ENCODE measurements at regions not wholly inside any gene's neighbourhood (a gene's known extent, or its start where the extent isn't known, plus 50 kb on each side); places are given as distances from the start of the nearest gene placed in this dataset.

DNA sequence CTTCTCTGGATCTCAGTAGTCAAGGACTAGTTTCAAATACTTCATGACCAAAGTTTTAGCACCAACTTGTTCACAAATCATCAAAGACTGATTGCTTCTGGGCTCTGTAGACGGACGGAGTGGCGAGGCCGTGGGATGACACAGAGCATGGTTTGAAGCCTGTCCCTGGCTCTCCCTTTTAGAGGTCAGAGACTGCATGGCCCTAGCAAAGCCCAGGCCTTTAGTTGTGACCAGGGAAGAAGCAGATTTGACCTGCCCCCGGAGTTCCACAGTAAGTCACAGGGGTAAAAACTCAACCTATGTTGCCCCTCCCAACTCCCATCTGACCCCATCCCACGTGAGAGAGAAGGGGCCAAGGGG lies 90.4 kb downstream of the SYNE3 start:
- TF ChIP-seq ZNF8 (CRISPR knock-in tag; IDR thresholded peaks at IDR 0.05), result no peak
- ATAC-seq, result no peak

DNA sequence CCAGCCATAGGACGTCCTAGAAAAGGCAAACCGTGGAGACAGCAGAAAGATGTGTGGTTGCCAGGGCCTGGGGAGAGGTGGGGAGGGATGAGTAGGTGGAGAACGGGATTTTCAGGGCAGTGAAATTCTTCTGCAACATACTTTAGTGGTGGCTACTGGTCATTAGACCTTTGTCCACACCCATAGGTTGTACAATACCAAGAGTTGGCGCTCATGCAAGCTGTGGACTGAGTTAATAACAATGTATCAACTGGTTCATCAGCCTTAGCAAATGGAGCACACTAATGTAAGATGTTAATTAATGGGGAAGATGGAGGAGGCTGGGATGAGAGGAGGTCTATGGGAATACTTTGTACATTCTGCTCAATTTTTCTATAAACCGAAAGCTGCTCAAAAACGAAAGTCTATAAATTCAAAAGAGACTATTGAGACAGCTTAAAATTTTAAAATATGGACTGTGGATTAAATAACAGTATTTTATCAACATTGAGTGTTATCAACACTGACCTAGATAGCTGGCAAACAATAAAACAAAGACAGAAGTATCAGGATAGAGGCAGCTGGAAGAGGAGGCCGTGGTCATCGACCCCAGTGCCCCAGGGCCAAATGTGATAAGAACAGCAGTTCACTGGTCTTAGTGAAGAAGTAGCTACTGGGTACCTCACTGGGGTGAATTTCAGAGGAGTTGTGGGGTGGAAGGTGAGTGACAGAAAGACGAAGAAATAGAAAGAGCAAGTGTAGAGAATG lies 90.9 kb downstream of the SYNE3 start:
- TF ChIP-seq ZNF565 (CRISPR knock-in tag; conservative IDR thresholded peaks at IDR 0.05; ENCODE audit: low read depth), result no peak
- no peak for TF ChIP-seq ZFP30 (CRISPR knock-in tag; IDR thresholded peaks at IDR 0.05)
- TF ChIP-seq, protein P1, sequence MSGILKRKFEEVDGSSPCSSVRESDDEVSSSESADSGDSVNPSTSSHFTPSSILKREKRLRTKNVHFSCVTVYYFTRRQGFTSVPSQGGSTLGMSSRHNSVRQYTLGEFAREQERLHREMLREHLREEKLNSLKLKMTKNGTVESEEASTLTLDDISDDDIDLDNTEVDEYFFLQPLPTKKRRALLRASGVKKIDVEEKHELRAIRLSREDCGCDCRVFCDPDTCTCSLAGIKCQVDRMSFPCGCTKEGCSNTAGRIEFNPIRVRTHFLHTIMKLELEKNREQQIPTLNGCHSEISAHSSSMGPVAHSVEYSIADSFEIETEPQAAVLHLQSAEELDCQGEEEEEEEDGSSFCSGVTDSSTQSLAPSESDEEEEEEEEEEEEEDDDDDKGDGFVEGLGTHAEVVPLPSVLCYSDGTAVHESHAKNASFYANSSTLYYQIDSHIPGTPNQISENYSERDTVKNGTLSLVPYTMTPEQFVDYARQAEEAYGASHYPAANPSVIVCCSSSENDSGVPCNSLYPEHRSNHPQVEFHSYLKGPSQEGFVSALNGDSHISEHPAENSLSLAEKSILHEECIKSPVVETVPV (CRISPR knock-in tag; IDR thresholded peaks at IDR 0.05), result no peak
- TF ChIP-seq, protein P2, sequence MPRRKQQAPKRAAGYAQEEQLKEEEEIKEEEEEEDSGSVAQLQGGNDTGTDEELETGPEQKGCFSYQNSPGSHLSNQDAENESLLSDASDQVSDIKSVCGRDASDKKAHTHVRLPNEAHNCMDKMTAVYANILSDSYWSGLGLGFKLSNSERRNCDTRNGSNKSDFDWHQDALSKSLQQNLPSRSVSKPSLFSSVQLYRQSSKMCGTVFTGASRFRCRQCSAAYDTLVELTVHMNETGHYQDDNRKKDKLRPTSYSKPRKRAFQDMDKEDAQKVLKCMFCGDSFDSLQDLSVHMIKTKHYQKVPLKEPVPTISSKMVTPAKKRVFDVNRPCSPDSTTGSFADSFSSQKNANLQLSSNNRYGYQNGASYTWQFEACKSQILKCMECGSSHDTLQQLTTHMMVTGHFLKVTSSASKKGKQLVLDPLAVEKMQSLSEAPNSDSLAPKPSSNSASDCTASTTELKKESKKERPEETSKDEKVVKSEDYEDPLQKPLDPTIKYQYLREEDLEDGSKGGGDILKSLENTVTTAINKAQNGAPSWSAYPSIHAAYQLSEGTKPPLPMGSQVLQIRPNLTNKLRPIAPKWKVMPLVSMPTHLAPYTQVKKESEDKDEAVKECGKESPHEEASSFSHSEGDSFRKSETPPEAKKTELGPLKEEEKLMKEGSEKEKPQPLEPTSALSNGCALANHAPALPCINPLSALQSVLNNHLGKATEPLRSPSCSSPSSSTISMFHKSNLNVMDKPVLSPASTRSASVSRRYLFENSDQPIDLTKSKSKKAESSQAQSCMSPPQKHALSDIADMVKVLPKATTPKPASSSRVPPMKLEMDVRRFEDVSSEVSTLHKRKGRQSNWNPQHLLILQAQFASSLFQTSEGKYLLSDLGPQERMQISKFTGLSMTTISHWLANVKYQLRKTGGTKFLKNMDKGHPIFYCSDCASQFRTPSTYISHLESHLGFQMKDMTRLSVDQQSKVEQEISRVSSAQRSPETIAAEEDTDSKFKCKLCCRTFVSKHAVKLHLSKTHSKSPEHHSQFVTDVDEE (CRISPR knock-in tag; IDR thresholded peaks at IDR 0.05), result no peak
- TF ChIP-seq PPARA (CRISPR knock-in tag; IDR thresholded peaks at IDR 0.05; ENCODE audit: borderline replicate concordance), result no peak
- TF ChIP-seq ISL1 (CRISPR knock-in tag; IDR thresholded peaks at IDR 0.05), result no peak
- no peak for TF ChIP-seq RARB (CRISPR knock-in tag; IDR thresholded peaks at IDR 0.05)
- TF ChIP-seq, protein P3, sequence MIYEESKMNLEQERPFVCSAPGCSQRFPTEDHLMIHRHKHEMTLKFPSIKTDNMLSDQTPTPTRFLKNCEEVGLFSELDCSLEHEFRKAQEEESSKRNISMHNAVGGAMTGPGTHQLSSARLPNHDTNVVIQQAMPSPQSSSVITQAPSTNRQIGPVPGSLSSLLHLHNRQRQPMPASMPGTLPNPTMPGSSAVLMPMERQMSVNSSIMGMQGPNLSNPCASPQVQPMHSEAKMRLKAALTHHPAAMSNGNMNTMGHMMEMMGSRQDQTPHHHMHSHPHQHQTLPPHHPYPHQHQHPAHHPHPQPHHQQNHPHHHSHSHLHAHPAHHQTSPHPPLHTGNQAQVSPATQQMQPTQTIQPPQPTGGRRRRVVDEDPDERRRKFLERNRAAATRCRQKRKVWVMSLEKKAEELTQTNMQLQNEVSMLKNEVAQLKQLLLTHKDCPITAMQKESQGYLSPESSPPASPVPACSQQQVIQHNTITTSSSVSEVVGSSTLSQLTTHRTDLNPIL (CRISPR knock-in tag; IDR thresholded peaks at IDR 0.05; ENCODE audit: low read depth), result no peak
- TF ChIP-seq ARNTL (CRISPR knock-in tag; IDR thresholded peaks at IDR 0.05; ENCODE audit: borderline replicate concordance, low read depth), result no peak
- TF ChIP-seq, protein P4, sequence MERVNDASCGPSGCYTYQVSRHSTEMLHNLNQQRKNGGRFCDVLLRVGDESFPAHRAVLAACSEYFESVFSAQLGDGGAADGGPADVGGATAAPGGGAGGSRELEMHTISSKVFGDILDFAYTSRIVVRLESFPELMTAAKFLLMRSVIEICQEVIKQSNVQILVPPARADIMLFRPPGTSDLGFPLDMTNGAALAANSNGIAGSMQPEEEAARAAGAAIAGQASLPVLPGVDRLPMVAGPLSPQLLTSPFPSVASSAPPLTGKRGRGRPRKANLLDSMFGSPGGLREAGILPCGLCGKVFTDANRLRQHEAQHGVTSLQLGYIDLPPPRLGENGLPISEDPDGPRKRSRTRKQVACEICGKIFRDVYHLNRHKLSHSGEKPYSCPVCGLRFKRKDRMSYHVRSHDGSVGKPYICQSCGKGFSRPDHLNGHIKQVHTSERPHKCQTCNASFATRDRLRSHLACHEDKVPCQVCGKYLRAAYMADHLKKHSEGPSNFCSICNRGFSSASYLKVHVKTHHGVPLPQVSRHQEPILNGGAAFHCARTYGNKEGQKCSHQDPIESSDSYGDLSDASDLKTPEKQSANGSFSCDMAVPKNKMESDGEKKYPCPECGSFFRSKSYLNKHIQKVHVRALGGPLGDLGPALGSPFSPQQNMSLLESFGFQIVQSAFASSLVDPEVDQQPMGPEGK (CRISPR knock-in tag; IDR thresholded peaks at IDR 0.05; ENCODE audit: borderline replicate concordance), result no peak
- no peak for TF ChIP-seq ZC3H10 (CRISPR knock-in tag; IDR thresholded peaks at IDR 0.05)
- TF ChIP-seq BACH2 (CRISPR knock-in tag; IDR thresholded peaks at IDR 0.05; ENCODE audit: borderline replicate concordance), result no peak
- TF ChIP-seq TCF4 (CRISPR knock-in tag; IDR thresholded peaks at IDR 0.05; ENCODE audit: borderline replicate concordance), result no peak
- no peak for TF ChIP-seq OSR1 (CRISPR knock-in tag; IDR thresholded peaks at IDR 0.05)
- TF ChIP-seq GLIS3 (CRISPR knock-in tag; IDR thresholded peaks at IDR 0.05), result no peak
- TF ChIP-seq ESRRG (CRISPR knock-in tag; IDR thresholded peaks at IDR 0.05), result no peak
- no peak for TF ChIP-seq SNAI2 (CRISPR knock-in tag; IDR thresholded peaks at IDR 0.05)
- TF ChIP-seq ZFP3 (CRISPR knock-in tag; IDR thresholded peaks at IDR 0.05), result no peak
- ATAC-seq, result no peak

DNA sequence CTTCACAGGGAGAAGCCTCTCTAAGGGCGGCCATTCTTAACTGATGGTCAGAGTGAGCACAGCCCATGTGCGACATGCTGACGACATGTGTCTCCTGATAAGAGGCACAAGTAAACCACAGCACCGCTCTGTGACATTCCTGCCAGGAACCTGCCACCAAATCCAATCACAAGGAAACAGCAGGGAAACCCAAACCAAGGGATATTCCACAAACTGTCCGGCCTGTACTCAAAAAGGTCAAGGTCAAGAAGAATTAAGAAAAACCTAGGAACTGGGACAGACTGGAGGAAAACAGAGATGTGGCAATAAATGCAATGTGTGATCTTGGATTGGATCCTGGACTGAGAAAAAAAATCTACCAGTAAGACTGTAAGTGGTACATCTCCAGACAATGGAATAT lies 91.9 kb downstream of the SYNE3 start:
- no peak for ATAC-seq
- no peak for TF ChIP-seq ARNTL (CRISPR knock-in tag; IDR thresholded peaks at IDR 0.05; ENCODE audit: borderline replicate concordance, low read depth)
- TF ChIP-seq, protein P4 (CRISPR knock-in tag; IDR thresholded peaks at IDR 0.05; ENCODE audit: borderline replicate concordance), result no peak
- TF ChIP-seq ZNF8 (CRISPR knock-in tag; IDR thresholded peaks at IDR 0.05), result no peak
- TF ChIP-seq TCF4 (CRISPR knock-in tag; IDR thresholded peaks at IDR 0.05; ENCODE audit: borderline replicate concordance), result no peak
- TF ChIP-seq ZFP3 (CRISPR knock-in tag; IDR thresholded peaks at IDR 0.05), result no peak
- TF ChIP-seq CSDC2 (CRISPR knock-in tag; IDR thresholded peaks at IDR 0.05), result no peak
- TF ChIP-seq OSR1 (CRISPR knock-in tag; IDR thresholded peaks at IDR 0.05), result no peak
- no peak for TF ChIP-seq RARB (CRISPR knock-in tag; IDR thresholded peaks at IDR 0.05)
- TF ChIP-seq, protein P1 (CRISPR knock-in tag; IDR thresholded peaks at IDR 0.05), result no peak
- TF ChIP-seq SNAI2 (CRISPR knock-in tag; IDR thresholded peaks at IDR 0.05), result no peak
